Heart left ventricle (tissue), 13 donors: ENCODE measurements at regions not wholly inside any gene's neighbourhood (a gene's known extent, or its start where the extent isn't known, plus 50 kb on each side); places are given as distances from the start of the nearest gene placed in this dataset.

Experiments
- CTCF ChIP-seq, 12 donors: fragments of 200-600 bp; sonication (generic) in 4 of 12; IDR thresholded peaks; one replicate each; pipeline versions ENCODE4 v1.5.0 to v1.8.0; 2018 to 2022; ENCODE audit warnings: antibody characterized with exemption in 12 of 12, mild to moderate bottlenecking in 5 of 12
- POLR2A ChIP-seq, 2 donors: fragments of 450-650 bp; IDR thresholded peaks; one replicate each; pipeline ENCODE4 v1.6.1; 2017; ENCODE audit warnings: antibody characterized with exemption in 2 of 2, mild to moderate bottlenecking in 2 of 2, moderate library complexity in 2 of 2
- donor health status: ischemic (EF 13 %, LVEDD 7.1; RV severe dilation, severe dysfunction).
- donor health status: DM: no; HTN: yes; CAD: no.
- donor health status: DM: no; HTN: no; CAD: no.
- donor health status: ischemic (EF 25% LVEDD 6.9; RV normal size, moderate dysfunction).
- donor health status: ischemic (EF 25% LVEDD 5.7; RV mildly dilated, moderate dysfunction).
- donor health status: ischemic (EF 35%, LVEDD 5.7; RV mildly dilated, moderate dysfunction).
- donor health status: nonischemic (EF 11% LVEDD 7.7; RV severe dilation, severe dysfunction).
- donor health status: DM: yes; HTN: yes; CAD: no.
- donor health status: PGD.
- donor health status: ischemic (EF 29% LVEDD 5.4; RV normal size, mild dysfunction).
- donor health status: nonischemic (EF 23%, LVEDD 6.1; RV moderate dilation, normal function).

- TF ChIP-seq CTCF (IDR thresholded peaks at IDR 0.05) (no peak), POLR2A (IDR thresholded peaks at IDR 0.05) (no peak)
Measured at GRCh38 chr7:110507832-110508231, 583.1 kb upstream of the LRRN3 start.
